Astrocyte (in vitro differentiated cells and primary cell): ENCODE measurements at regions not wholly inside any gene's neighbourhood (a gene's known extent, or its start where the extent isn't known, plus 50 kb on each side); places are given as distances from the start of the nearest gene placed in this dataset.

Source experiments
- DNase-seq: peaks from one replicate; pipeline ENCODE4 v3.0.0-alpha.2; 2010; ENCODE audit warnings: low read depth
- FAIRE-seq: peaks from 2 replicates; lab custom pipeline; 2011; peaks lifted over from hg19 to GRCh38; lab: Jason Lieb, UNC
- H2AFZ ChIP-seq: 2 replicates; pipeline ENCODE4 v1.6.0; 2012; ENCODE audit warnings: low read depth, low read length, inconsistent platforms
- H3K27ac ChIP-seq: 2 replicates; pipeline ENCODE4 v1.5.1; 2011; ENCODE audit warnings: low read depth, low read length, inconsistent platforms
- H3K27me3 ChIP-seq: 2 replicates; pipeline ENCODE4 v1.6.0; 2011; ENCODE audit warnings: low read length, inconsistent platforms; ENCODE audit not compliant: insufficient read depth
- H3K36me3 ChIP-seq: 2 replicates; pipeline ENCODE4 v1.5.1; 2011; ENCODE audit warnings: low read length, inconsistent platforms; ENCODE audit not compliant: insufficient read depth
- H3K4me1 ChIP-seq: 2 replicates; pipeline ENCODE4 v1.5.1; 2011; ENCODE audit warnings: low read length, inconsistent platforms; ENCODE audit not compliant: insufficient read depth
- H3K4me2 ChIP-seq: 2 replicates; pipeline ENCODE4 v1.6.0; 2012; ENCODE audit warnings: low read length, inconsistent platforms
- H3K4me3 ChIP-seq: 2 replicates; pipeline ENCODE4 v1.5.1; 2011; ENCODE audit warnings: low read depth, mild to moderate bottlenecking, low read length, inconsistent platforms; ENCODE audit not compliant: insufficient read depth
- H3K79me2 ChIP-seq: 2 replicates; pipeline ENCODE4 v1.6.0; 2012; ENCODE audit warnings: mild to moderate bottlenecking, low read length, inconsistent platforms; ENCODE audit not compliant: insufficient read depth
- H3K9ac ChIP-seq: 2 replicates; pipeline ENCODE4 v1.6.0; 2012; ENCODE audit warnings: mild to moderate bottlenecking, low read length, inconsistent platforms
- H3K9me3 ChIP-seq: 2 replicates; pipeline ENCODE4 v1.5.1; 2012; ENCODE audit warnings: low read depth, mild to moderate bottlenecking, low read length, inconsistent platforms; ENCODE audit not compliant: insufficient read depth
- H4K20me1 ChIP-seq: 2 replicates; pipeline ENCODE4 v1.6.0; 2012; ENCODE audit warnings: low read length, inconsistent platforms; ENCODE audit not compliant: insufficient read depth
- H3K27ac Mint-ChIP-seq: one replicate; pipeline ENCODE4 v1.8.0; 2021; ENCODE audit warnings: mild to moderate bottlenecking, mixed read lengths; ENCODE audit not compliant: unreplicated experiment
- H3K27me3 Mint-ChIP-seq: one replicate; pipeline ENCODE4 v1.8.0; 2021; ENCODE audit warnings: low read depth, mixed read lengths; ENCODE audit not compliant: unreplicated experiment
- H3K36me3 Mint-ChIP-seq: one replicate; pipeline ENCODE4 v1.8.0; 2021; ENCODE audit warnings: low read depth, mixed read lengths; ENCODE audit not compliant: unreplicated experiment
- H3K4me1 Mint-ChIP-seq: one replicate; pipeline ENCODE4 v1.8.0; 2021; ENCODE audit warnings: low read depth, mixed read lengths; ENCODE audit not compliant: unreplicated experiment
- H3K4me3 Mint-ChIP-seq: one replicate; pipeline ENCODE4 v1.8.0; 2021; ENCODE audit warnings: mild to moderate bottlenecking, moderate library complexity, mixed read lengths; ENCODE audit not compliant: unreplicated experiment
- H3K9me3 Mint-ChIP-seq: one replicate; pipeline ENCODE4 v1.8.0; 2021; ENCODE audit warnings: mild to moderate bottlenecking, mixed read lengths; ENCODE audit not compliant: unreplicated experiment
- CTCF ChIP-seq: IDR thresholded peaks from 2 replicates; pipeline ENCODE4 v1.5.1; 2011; ENCODE audit warnings: low read depth, mild to moderate bottlenecking, inconsistent platforms, low read length, moderate library complexity; ENCODE audit not compliant: insufficient read depth
- EZH2 ChIP-seq: IDR thresholded peaks from 2 replicates; pipeline ENCODE4 v1.6.1; 2012; ENCODE audit warnings: mild to moderate bottlenecking, low read length, inconsistent platforms; ENCODE audit not compliant: insufficient read depth

GRCh38 chr16:6105115-6105514 is 1007.5 kb upstream of the EEF2KMT start:
- Histone ChIP-seq H3K4me3 (peak overlapping the region; percentile 23), H2AFZ (no peak overlapping the region), H3K4me2 (peak overlapping the region; percentile 47), H3K36me3 (no peaks in the 10 kb centered on the region), H3K27me3 (no peaks in the 10 kb centered on the region), H3K4me1 (peaks cover 4% of the 10 kb centered on the region), H3K27ac (peak overlapping the region; percentile 24), H3K79me2 (no peaks in the 10 kb centered on the region), H3K9me3 (no peaks in the 10 kb centered on the region), H4K20me1 (no peaks in the 10 kb centered on the region), H3K9ac (no peak overlapping the region)
- no peak overlapping the region for H3K4me3 Mint-ChIP-seq
- no peaks in the 10 kb centered on the region for H3K36me3 Mint-ChIP-seq
- H3K27me3 Mint-ChIP-seq, result no peaks in the 10 kb centered on the region
- no peak for TF ChIP-seq EZH2
- TF ChIP-seq CTCF, result no peak
- no peak overlapping the region for H3K27ac Mint-ChIP-seq
- DNase-seq, result peak; percentile 69
- FAIRE-seq, result no peak
- no peaks in the 10 kb centered on the region for H3K9me3 Mint-ChIP-seq
- no peaks in the 10 kb centered on the region for H3K4me1 Mint-ChIP-seq

GRCh38 chr16:6104428-6104827 is 1006.8 kb upstream of the EEF2KMT start:
- no peaks in the 10 kb centered on the region for H3K36me3 Mint-ChIP-seq
- Histone ChIP-seq H3K4me3 (no peak overlapping the region), H3K4me2 (peak overlapping the region; percentile 47), H3K4me1 (peaks cover 4% of the 10 kb centered on the region), H4K20me1 (no peaks in the 10 kb centered on the region), H3K79me2 (no peaks in the 10 kb centered on the region), H3K9ac (no peak overlapping the region), H3K36me3 (no peaks in the 10 kb centered on the region), H3K9me3 (no peaks in the 10 kb centered on the region), H3K27ac (peak overlapping the region; percentile 24), H3K27me3 (no peaks in the 10 kb centered on the region), H2AFZ (no peak overlapping the region)
- FAIRE-seq (no peak), DNase-seq (peak; percentile 17)
- TF ChIP-seq CTCF (no peak), EZH2 (no peak)
- H3K9me3 Mint-ChIP-seq, result no peaks in the 10 kb centered on the region
- H3K27me3 Mint-ChIP-seq, result no peaks in the 10 kb centered on the region
- no peak overlapping the region for H3K4me3 Mint-ChIP-seq
- no peak overlapping the region for H3K27ac Mint-ChIP-seq
- no peaks in the 10 kb centered on the region for H3K4me1 Mint-ChIP-seq

- Histone ChIP-seq H3K9ac (no peak overlapping the region), H3K9me3 (no peaks in the 10 kb centered on the region), H3K4me1 (peaks cover 4% of the 10 kb centered on the region), H3K79me2 (no peaks in the 10 kb centered on the region), H3K36me3 (no peaks in the 10 kb centered on the region), H4K20me1 (no peaks in the 10 kb centered on the region), H3K4me3 (no peak overlapping the region), H2AFZ (no peak overlapping the region), H3K27me3 (no peaks in the 10 kb centered on the region), H3K27ac (no peak overlapping the region), H3K4me2 (no peak overlapping the region)
- H3K4me1 Mint-ChIP-seq, result no peaks in the 10 kb centered on the region
- no peak overlapping the region for H3K4me3 Mint-ChIP-seq
- H3K9me3 Mint-ChIP-seq, result no peaks in the 10 kb centered on the region
- FAIRE-seq (no peak), DNase-seq (no peak)
- TF ChIP-seq EZH2 (no peak), CTCF (no peak)
- no peaks in the 10 kb centered on the region for H3K36me3 Mint-ChIP-seq
- no peaks in the 10 kb centered on the region for H3K27me3 Mint-ChIP-seq
- no peak overlapping the region for H3K27ac Mint-ChIP-seq
Observed at GRCh38 chr16:6103561-6103960, 1006.0 kb upstream of the EEF2KMT start.
